ENCODE measurements at regions not wholly inside any gene's neighbourhood (a gene's known extent, or its start where the extent isn't known, plus 50 kb on each side); places are given as distances from the start of the nearest gene placed in this dataset.

GRCh38 chr2:200174433-200175216, 131.9 kb upstream of the SPATS2L start:
- no peaks in the 10 kb centered on the region for H3F3A ChIP-seq (ENCODE audit: insufficient read depth, low read length)
- H3K27me3 ChIP-seq (replicated peaks; ENCODE audit: insufficient read depth, low read length) = no peaks in the 10 kb centered on the region
- no peaks in the 10 kb centered on the region for H3K9me2 ChIP-seq (replicated peaks; ENCODE audit: insufficient read depth, low read length)
- H3K79me2 ChIP-seq (ENCODE audit: low read length) = no peaks in the 10 kb centered on the region
- H3K27ac ChIP-seq (ENCODE audit: low read length) = no peak overlapping the region
- no peaks in the 10 kb centered on the region for H3K4me1 ChIP-seq (ENCODE audit: low read length)
- H2AFZ ChIP-seq (ENCODE audit: low read length) = no peak overlapping the region
- H4K20me1 ChIP-seq (ENCODE audit: insufficient read depth, low read length) = no peaks in the 10 kb centered on the region
- TF ChIP-seq CTCF (IDR thresholded peaks at IDR 0.05; ENCODE audit: low read length) (no peak), EZH2phosphoT487 (IDR thresholded peaks at IDR 0.05; ENCODE audit: low read length) (no peak), EZH2 (optimal IDR thresholded peaks at IDR 0.05; ENCODE audit: low read depth, low read length) (no peak)
- no peak overlapping the region for H3K9ac ChIP-seq (ENCODE audit: low read length)
- H3K9me3 ChIP-seq (replicated peaks; ENCODE audit: insufficient read depth, low read length) = no peaks in the 10 kb centered on the region
- DNase-seq = no peak
- no peak overlapping the region for H3K4me2 ChIP-seq (ENCODE audit: low read depth, low read length)
- H3K36me3 ChIP-seq (replicated peaks; ENCODE audit: insufficient read depth, low read length) = no peaks in the 10 kb centered on the region
- no peak overlapping the region for H3K4me3 ChIP-seq (ENCODE audit: low read length)

- no peaks in the 10 kb centered on the region for H3K9me2 ChIP-seq (replicated peaks; ENCODE audit: insufficient read depth, low read length)
- no peak for DNase-seq
- no peak overlapping the region for H2AFZ ChIP-seq (ENCODE audit: low read length)
- H3K79me2 ChIP-seq (ENCODE audit: low read length) = no peaks in the 10 kb centered on the region
- H3F3A ChIP-seq (ENCODE audit: insufficient read depth, low read length) = no peaks in the 10 kb centered on the region
- no peak overlapping the region for H3K27ac ChIP-seq (ENCODE audit: low read length)
- no peaks in the 10 kb centered on the region for H3K36me3 ChIP-seq (replicated peaks; ENCODE audit: insufficient read depth, low read length)
- no peak overlapping the region for H3K4me2 ChIP-seq (ENCODE audit: low read depth, low read length)
- H3K4me3 ChIP-seq (ENCODE audit: low read length) = no peak overlapping the region
- H3K4me1 ChIP-seq (ENCODE audit: low read length) = no peaks in the 10 kb centered on the region
- no peak for TF ChIP-seq CTCF (IDR thresholded peaks at IDR 0.05; ENCODE audit: low read length)
- no peak for TF ChIP-seq EZH2phosphoT487 (IDR thresholded peaks at IDR 0.05; ENCODE audit: low read length)
- TF ChIP-seq EZH2 (optimal IDR thresholded peaks at IDR 0.05; ENCODE audit: low read depth, low read length) = no peak
- no peak overlapping the region for H3K9ac ChIP-seq (ENCODE audit: low read length)
- H3K27me3 ChIP-seq (replicated peaks; ENCODE audit: insufficient read depth, low read length) = no peaks in the 10 kb centered on the region
- H4K20me1 ChIP-seq (ENCODE audit: insufficient read depth, low read length) = no peaks in the 10 kb centered on the region
- H3K9me3 ChIP-seq (replicated peaks; ENCODE audit: insufficient read depth, low read length) = no peaks in the 10 kb centered on the region
Measured at GRCh38 chr2:200177971-200178911, 128.3 kb upstream of the SPATS2L start.

GRCh38 chr2:200179151-200179550, 127.3 kb upstream of the SPATS2L start:
- H3K79me2 ChIP-seq (ENCODE audit: low read length) = no peaks in the 10 kb centered on the region
- DNase-seq = no peak
- H3K27ac ChIP-seq (ENCODE audit: low read length) = no peak overlapping the region
- H4K20me1 ChIP-seq (ENCODE audit: insufficient read depth, low read length) = no peaks in the 10 kb centered on the region
- no peaks in the 10 kb centered on the region for H3K9me2 ChIP-seq (replicated peaks; ENCODE audit: insufficient read depth, low read length)
- H3K4me1 ChIP-seq (ENCODE audit: low read length) = no peaks in the 10 kb centered on the region
- no peak overlapping the region for H3K4me2 ChIP-seq (ENCODE audit: low read depth, low read length)
- H3F3A ChIP-seq (ENCODE audit: insufficient read depth, low read length) = no peaks in the 10 kb centered on the region
- no peak overlapping the region for H3K4me3 ChIP-seq (ENCODE audit: low read length)
- H3K27me3 ChIP-seq (replicated peaks; ENCODE audit: insufficient read depth, low read length) = no peaks in the 10 kb centered on the region
- H3K9me3 ChIP-seq (replicated peaks; ENCODE audit: insufficient read depth, low read length) = no peaks in the 10 kb centered on the region
- TF ChIP-seq CTCF (IDR thresholded peaks at IDR 0.05; ENCODE audit: low read length) (no peak), EZH2phosphoT487 (IDR thresholded peaks at IDR 0.05; ENCODE audit: low read length) (no peak), EZH2 (optimal IDR thresholded peaks at IDR 0.05; ENCODE audit: low read depth, low read length) (no peak)
- H3K36me3 ChIP-seq (replicated peaks; ENCODE audit: insufficient read depth, low read length) = no peaks in the 10 kb centered on the region
- H3K9ac ChIP-seq (ENCODE audit: low read length) = no peak overlapping the region
- H2AFZ ChIP-seq (ENCODE audit: low read length) = no peak overlapping the region
